GM23338 (cell line): ENCODE measurements at regions not wholly inside any gene's neighbourhood (a gene's known extent, or its start where the extent isn't known, plus 50 kb on each side); places are given as distances from the start of the nearest gene placed in this dataset.

Source experiments
- ATAC-seq: fragments of 200-7000 bp; cut with Tn5 transposase; 3 replicates; pipeline ENCODE4 v1.9.1; 2020
- DNase-seq: peaks from one replicate; pipeline ENCODE4 v3.0.0-alpha.2; 2015; ENCODE audit warnings: low spot score
- H2AFZ ChIP-seq: fragments of 200-600 bp; sonication (generic); 2 replicates; pipeline ENCODE4 v1.8.0; 2016; ENCODE audit warnings: antibody characterized with exemption, mild to moderate bottlenecking, moderate library complexity
- H3F3A ChIP-seq: fragments of 200-600 bp; sonication (generic); replicated peaks from 2 replicates; pipeline ENCODE4 v1.8.0; 2017; ENCODE audit warnings: antibody characterized with exemption, mixed run types, low read depth
- H3K27ac ChIP-seq: fragments of 200-600 bp; sonication (generic); 2 replicates; pipeline ENCODE4 v1.6.1; 2016; ENCODE audit warnings: low read depth
- H3K27me3 ChIP-seq: fragments of 200-600 bp; sonication (generic); 2 replicates; pipeline ENCODE4 v1.8.0; 2016; ENCODE audit warnings: mild to moderate bottlenecking, mixed run types, moderate library complexity; ENCODE audit not compliant: insufficient read depth
- H3K36me3 ChIP-seq: fragments of 200-600 bp; sonication (generic); 2 replicates; pipeline ENCODE4 v1.8.0; 2016; ENCODE audit warnings: mild to moderate bottlenecking; ENCODE audit not compliant: insufficient read depth
- H3K4me1 ChIP-seq: fragments of 200-600 bp; sonication (generic); 2 replicates; pipeline ENCODE4 v1.8.0; 2016; ENCODE audit warnings: mild to moderate bottlenecking, moderate library complexity; ENCODE audit not compliant: insufficient read depth
- H3K4me2 ChIP-seq: fragments of 200-600 bp; sonication (generic); 2 replicates; pipeline ENCODE4 v1.7.1; 2017; ENCODE audit warnings: mixed run types
- H3K4me3 ChIP-seq: fragments of 200-600 bp; sonication (generic); 2 replicates; pipeline ENCODE4 v1.6.1; 2016; ENCODE audit warnings: mixed run types
- H3K79me2 ChIP-seq: fragments of 200-600 bp; sonication (generic); replicated peaks from 2 replicates; pipeline ENCODE4 v1.8.0; 2017; ENCODE audit warnings: mild to moderate bottlenecking; ENCODE audit not compliant: insufficient read depth
- H3K9me2 ChIP-seq: fragments of 200-600 bp; sonication (generic); 2 replicates; pipeline ENCODE4 v1.8.0; 2017; ENCODE audit not compliant: insufficient read depth
- H4K20me1 ChIP-seq: fragments of 200-600 bp; sonication (generic); replicated peaks from 2 replicates; pipeline ENCODE4 v1.8.0; 2017; ENCODE audit warnings: mild to moderate bottlenecking; ENCODE audit not compliant: insufficient read depth
- H3K27ac Mint-ChIP-seq: 2 replicates; pipeline ENCODE4 v1.8.0; 2020; ENCODE audit warnings: inconsistent platforms, mild to moderate bottlenecking, moderate library complexity, mixed read lengths
- H3K27me3 Mint-ChIP-seq: 3 replicates; pipeline ENCODE4 v1.8.0; 2022; ENCODE audit warnings: low read depth, mild to moderate bottlenecking, moderate library complexity, mixed read lengths, inconsistent platforms; ENCODE audit not compliant: insufficient read depth, poor library complexity
- H3K36me3 Mint-ChIP-seq: 3 replicates; pipeline ENCODE4 v1.8.0; 2021; ENCODE audit warnings: low read depth, mild to moderate bottlenecking, inconsistent platforms, moderate library complexity, mixed read lengths
- H3K4me1 Mint-ChIP-seq: 3 replicates; pipeline ENCODE4 v1.8.0; 2020; ENCODE audit warnings: mild to moderate bottlenecking, inconsistent platforms, mixed read lengths
- H3K4me3 Mint-ChIP-seq: 3 replicates; pipeline ENCODE4 v1.8.0; 2021; ENCODE audit warnings: moderate library complexity, mild to moderate bottlenecking, inconsistent platforms, mixed read lengths
- H3K9me3 Mint-ChIP-seq: 3 replicates; pipeline ENCODE4 v1.8.0; 2020; ENCODE audit warnings: moderate library complexity, mild to moderate bottlenecking, inconsistent platforms, mixed read lengths
- CREB1 ChIP-seq: fragments of 250-450 bp; sonication (Bioruptor Pico); IDR thresholded peaks from 2 replicates; pipeline ENCODE4 v1.5.0; 2020; ENCODE audit warnings: low read depth, mild to moderate bottlenecking, moderate library complexity
- EZH2phosphoT487 ChIP-seq: fragments of 200-600 bp; sonication (generic); IDR thresholded peaks from one replicate; pipeline ENCODE4 v1.8.1; 2018; ENCODE audit warnings: antibody characterized with exemption; ENCODE audit not compliant: unreplicated experiment
- POLR2AphosphoS5 ChIP-seq: IDR thresholded peaks from 2 replicates; pipeline ENCODE4 v1.6.1; 2016; ENCODE audit warnings: antibody characterized with exemption, low read depth
- STAT1 ChIP-seq: IDR thresholded peaks from one replicate; pipeline ENCODE4 v1.6.1; 2016; ENCODE audit warnings: antibody characterized with exemption; ENCODE audit not compliant: unreplicated experiment
- ZNF114 ChIP-seq: fragments of 250-450 bp; sonication (Bioruptor Pico); IDR thresholded peaks from 2 replicates; pipeline ENCODE4 v1.5.0; 2020; ENCODE audit warnings: mild to moderate bottlenecking, moderate library complexity
- ZNF331 ChIP-seq: fragments of 250-450 bp; sonication (Bioruptor Pico); IDR thresholded peaks from 2 replicates; pipeline ENCODE4 v1.5.0; 2020; ENCODE audit warnings: low read depth, mild to moderate bottlenecking, moderate library complexity
- TF ChIP-seq, protein P1 (sequence below), 2 experiments: fragments of 200-600 bp in 1 of 2; sonication (generic) in 1 of 2; conservative IDR thresholded peaks; 2 replicates each; pipeline versions ENCODE4 v1.5.1 to v1.6.1; 2016 to 2017; ENCODE audit warnings: antibody characterized with exemption in 2 of 2, low read depth in 2 of 2, mild to moderate bottlenecking in 2 of 2, moderate library complexity in 1 of 2
- TF ChIP-seq, protein P2 (sequence below): IDR thresholded peaks from one replicate; pipeline ENCODE4 v1.6.1; 2018; ENCODE audit warnings: antibody characterized with exemption; ENCODE audit not compliant: unreplicated experiment
- TF ChIP-seq, protein P3 (sequence below): IDR thresholded peaks from 2 replicates; pipeline ENCODE4 v1.6.1; 2016; ENCODE audit warnings: antibody characterized with exemption

DNA sequence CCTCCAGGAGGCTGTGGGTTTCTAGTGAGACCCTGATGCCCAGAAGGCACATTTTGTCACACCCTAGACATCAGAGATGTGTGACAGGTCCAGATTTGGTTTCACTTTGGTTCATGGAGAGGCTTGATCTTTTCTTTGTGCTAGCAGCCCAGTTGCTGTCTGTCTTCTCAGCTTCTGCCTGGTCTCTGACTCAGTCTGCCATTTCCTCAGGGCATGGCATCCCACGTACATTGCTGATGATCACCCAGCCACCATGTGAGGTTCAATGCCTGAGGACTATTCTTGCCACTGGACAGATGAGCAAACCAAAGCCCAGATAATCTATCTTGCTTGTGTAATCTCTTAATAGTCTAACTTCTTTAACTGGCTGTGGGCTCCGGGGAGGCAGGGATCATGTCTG lies 144.9 kb upstream of the MRPS22 start (continued):
- TF ChIP-seq, protein P1, sequence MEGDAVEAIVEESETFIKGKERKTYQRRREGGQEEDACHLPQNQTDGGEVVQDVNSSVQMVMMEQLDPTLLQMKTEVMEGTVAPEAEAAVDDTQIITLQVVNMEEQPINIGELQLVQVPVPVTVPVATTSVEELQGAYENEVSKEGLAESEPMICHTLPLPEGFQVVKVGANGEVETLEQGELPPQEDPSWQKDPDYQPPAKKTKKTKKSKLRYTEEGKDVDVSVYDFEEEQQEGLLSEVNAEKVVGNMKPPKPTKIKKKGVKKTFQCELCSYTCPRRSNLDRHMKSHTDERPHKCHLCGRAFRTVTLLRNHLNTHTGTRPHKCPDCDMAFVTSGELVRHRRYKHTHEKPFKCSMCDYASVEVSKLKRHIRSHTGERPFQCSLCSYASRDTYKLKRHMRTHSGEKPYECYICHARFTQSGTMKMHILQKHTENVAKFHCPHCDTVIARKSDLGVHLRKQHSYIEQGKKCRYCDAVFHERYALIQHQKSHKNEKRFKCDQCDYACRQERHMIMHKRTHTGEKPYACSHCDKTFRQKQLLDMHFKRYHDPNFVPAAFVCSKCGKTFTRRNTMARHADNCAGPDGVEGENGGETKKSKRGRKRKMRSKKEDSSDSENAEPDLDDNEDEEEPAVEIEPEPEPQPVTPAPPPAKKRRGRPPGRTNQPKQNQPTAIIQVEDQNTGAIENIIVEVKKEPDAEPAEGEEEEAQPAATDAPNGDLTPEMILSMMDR (conservative IDR thresholded peaks at IDR 0.05; ENCODE audit: low read depth in 2 of 2): no peak
- TF ChIP-seq POLR2AphosphoS5 (no peak), STAT1 (no peak)

DNA sequence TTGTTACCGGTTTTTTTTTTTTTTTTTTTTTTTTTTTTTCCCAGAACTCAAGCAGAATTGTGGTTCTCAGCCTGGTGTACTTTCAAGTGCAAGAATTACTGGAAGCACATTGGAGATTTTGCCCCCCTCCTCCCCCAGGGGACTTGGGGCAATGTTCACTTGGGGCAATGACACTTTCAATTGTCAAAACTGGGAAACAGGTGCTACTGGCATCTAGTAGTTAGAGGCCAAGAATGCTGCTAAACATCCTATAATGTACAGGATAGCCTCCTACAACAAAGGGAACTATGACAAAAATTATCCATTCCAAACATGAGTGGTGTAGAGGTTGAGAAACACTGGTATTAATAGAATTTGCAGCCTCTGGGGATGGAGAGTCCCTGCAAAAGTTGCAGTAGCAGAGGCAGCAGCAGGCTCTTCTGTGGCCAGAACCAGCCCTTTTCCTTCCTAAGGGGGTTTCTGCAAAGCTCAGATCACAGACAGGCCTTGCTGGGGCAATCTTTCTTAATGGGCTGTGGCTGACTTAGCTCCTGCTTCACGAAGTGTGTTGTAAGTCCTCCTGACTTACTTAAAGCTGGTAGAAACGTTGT lies 144.3 kb upstream of the MRPS22 start:
- 0 out of 2 replicates have a peak, but pooled peaks cover 5% of the 10 kb centered on the region for H3K9me2 ChIP-seq
- peaks cover 35% of the 10 kb centered on the region for H3K9me3 Mint-ChIP-seq
- ATAC-seq (no peak), DNase-seq (no peak)
- H3K4me2 ChIP-seq: no peak overlapping the region
- H4K20me1 ChIP-seq: no peaks in the 10 kb centered on the region
- no peaks in the 10 kb centered on the region for H3K27me3 ChIP-seq
- H3K36me3 ChIP-seq: no peaks in the 10 kb centered on the region
- TF ChIP-seq, protein P2, sequence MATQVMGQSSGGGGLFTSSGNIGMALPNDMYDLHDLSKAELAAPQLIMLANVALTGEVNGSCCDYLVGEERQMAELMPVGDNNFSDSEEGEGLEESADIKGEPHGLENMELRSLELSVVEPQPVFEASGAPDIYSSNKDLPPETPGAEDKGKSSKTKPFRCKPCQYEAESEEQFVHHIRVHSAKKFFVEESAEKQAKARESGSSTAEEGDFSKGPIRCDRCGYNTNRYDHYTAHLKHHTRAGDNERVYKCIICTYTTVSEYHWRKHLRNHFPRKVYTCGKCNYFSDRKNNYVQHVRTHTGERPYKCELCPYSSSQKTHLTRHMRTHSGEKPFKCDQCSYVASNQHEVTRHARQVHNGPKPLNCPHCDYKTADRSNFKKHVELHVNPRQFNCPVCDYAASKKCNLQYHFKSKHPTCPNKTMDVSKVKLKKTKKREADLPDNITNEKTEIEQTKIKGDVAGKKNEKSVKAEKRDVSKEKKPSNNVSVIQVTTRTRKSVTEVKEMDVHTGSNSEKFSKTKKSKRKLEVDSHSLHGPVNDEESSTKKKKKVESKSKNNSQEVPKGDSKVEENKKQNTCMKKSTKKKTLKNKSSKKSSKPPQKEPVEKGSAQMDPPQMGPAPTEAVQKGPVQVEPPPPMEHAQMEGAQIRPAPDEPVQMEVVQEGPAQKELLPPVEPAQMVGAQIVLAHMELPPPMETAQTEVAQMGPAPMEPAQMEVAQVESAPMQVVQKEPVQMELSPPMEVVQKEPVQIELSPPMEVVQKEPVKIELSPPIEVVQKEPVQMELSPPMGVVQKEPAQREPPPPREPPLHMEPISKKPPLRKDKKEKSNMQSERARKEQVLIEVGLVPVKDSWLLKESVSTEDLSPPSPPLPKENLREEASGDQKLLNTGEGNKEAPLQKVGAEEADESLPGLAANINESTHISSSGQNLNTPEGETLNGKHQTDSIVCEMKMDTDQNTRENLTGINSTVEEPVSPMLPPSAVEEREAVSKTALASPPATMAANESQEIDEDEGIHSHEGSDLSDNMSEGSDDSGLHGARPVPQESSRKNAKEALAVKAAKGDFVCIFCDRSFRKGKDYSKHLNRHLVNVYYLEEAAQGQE: no peak
- TF ChIP-seq CREB1 (CRISPR knock-in tag) (no peak), ZNF114 (CRISPR knock-in tag) (no peak), POLR2AphosphoS5 (no peak)
- no peaks in the 10 kb centered on the region for H3K4me1 ChIP-seq
- no peak overlapping the region for H2AFZ ChIP-seq
- peaks cover 7% of the 10 kb centered on the region for H3K27me3 Mint-ChIP-seq
- H3K4me3 Mint-ChIP-seq: no peak overlapping the region
- H3K36me3 Mint-ChIP-seq: peaks cover 17% of the 10 kb centered on the region
- H3F3A ChIP-seq: no peaks in the 10 kb centered on the region
- H3K4me3 ChIP-seq: no peak overlapping the region
- H3K4me1 Mint-ChIP-seq: peaks cover 3% of the 10 kb centered on the region; the same call in 1 of the 3 replicates
- H3K27ac ChIP-seq: no peak overlapping the region
- no peaks in the 10 kb centered on the region for H3K79me2 ChIP-seq
- no peak overlapping the region for H3K27ac Mint-ChIP-seq

DNA sequence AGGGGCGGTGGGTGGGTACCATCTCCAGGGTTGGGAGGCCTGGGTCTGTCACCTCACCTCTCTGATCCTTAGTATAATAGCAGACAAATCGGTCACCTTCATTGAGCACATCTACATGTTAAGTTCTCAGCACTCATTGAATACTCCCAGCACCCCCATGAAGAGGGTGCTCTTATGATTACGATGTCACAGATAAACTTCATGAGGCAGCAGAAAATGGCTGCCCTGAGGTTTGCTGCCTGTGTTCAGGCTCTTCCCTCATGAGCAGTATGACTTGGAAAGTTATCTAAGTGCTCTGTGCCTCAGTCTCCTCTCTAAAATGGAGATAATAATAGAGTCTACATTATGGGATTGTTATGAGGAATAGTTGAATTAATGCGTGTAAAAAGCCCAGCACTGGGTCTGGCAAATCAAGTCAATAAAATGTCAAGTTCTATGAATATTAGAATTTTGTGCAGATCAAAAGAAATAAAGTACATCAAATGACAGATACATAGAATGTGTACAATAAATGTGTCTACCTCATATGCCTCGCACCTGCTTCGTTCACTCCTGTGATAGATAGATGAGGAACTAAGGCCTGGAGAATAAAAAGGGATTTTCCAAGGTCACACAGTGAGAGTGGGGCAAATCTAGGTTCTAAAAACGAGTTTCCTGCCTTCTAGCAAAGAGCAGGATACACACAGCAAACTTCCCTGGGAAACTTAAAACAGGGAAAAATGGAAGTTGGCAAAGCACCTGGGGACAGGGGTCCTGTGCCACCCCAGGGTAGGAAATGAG lies 142.2 kb upstream of the MRPS22 start:
- H3K27ac Mint-ChIP-seq: no peak overlapping the region
- peaks cover 6% of the 10 kb centered on the region for H3K27me3 Mint-ChIP-seq
- H3K36me3 ChIP-seq: no peaks in the 10 kb centered on the region
- H3K36me3 Mint-ChIP-seq: peaks cover 4% of the 10 kb centered on the region
- peak overlapping the region; percentile 74; the same call in 1 of the 2 replicates for H2AFZ ChIP-seq
- H3K9me3 Mint-ChIP-seq: peaks cover 15% of the 10 kb centered on the region
- H3K27me3 ChIP-seq: no peaks in the 10 kb centered on the region
- no peak for DNase-seq
- 0 out of 2 replicates have a peak, but pooled peaks cover 5% of the 10 kb centered on the region for H3K9me2 ChIP-seq
- no peak overlapping the region for H3K4me3 Mint-ChIP-seq
- no peak for ATAC-seq
- no peaks in the 10 kb centered on the region for H4K20me1 ChIP-seq
- H3K4me3 ChIP-seq: no peak overlapping the region
- H3K4me1 Mint-ChIP-seq: peaks cover 3% of the 10 kb centered on the region; the same call in 1 of the 3 replicates
- no peak overlapping the region for H3K4me2 ChIP-seq
- no peaks in the 10 kb centered on the region for H3F3A ChIP-seq
- no peaks in the 10 kb centered on the region for H3K79me2 ChIP-seq
- H3K27ac ChIP-seq: no peak overlapping the region
- H3K4me1 ChIP-seq: no peaks in the 10 kb centered on the region
- TF ChIP-seq CREB1 (CRISPR knock-in tag) (no peak), EZH2phosphoT487 (no peak), ZNF114 (CRISPR knock-in tag) (no peak), ZNF331 (CRISPR knock-in tag) (no peak)
- TF ChIP-seq, protein P3, sequence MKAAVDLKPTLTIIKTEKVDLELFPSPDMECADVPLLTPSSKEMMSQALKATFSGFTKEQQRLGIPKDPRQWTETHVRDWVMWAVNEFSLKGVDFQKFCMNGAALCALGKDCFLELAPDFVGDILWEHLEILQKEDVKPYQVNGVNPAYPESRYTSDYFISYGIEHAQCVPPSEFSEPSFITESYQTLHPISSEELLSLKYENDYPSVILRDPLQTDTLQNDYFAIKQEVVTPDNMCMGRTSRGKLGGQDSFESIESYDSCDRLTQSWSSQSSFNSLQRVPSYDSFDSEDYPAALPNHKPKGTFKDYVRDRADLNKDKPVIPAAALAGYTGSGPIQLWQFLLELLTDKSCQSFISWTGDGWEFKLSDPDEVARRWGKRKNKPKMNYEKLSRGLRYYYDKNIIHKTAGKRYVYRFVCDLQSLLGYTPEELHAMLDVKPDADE: no peak
- TF ChIP-seq, protein P1 (conservative IDR thresholded peaks at IDR 0.05; ENCODE audit: low read depth in 2 of 2): no peak
